MM.1S (cell line): ENCODE measurements at regions not wholly inside any gene's neighbourhood (a gene's known extent, or its start where the extent isn't known, plus 50 kb on each side); places are given as distances from the start of the nearest gene placed in this dataset.

ENCODE experiments used
- CTCF ChIP-seq: fragments of 300-600 bp; sonication (generic); IDR thresholded peaks from 2 replicates; pipeline ENCODE4 v1.5.1; 2016; ENCODE audit warnings: antibody characterized with exemption, low read length, mixed read lengths
- EZH2 ChIP-seq: fragments of 300-600 bp; sonication (generic); optimal IDR thresholded peaks from 2 replicates; pipeline ENCODE3; 2017; ENCODE audit warnings: low read depth, mild to moderate bottlenecking, antibody characterized with exemption, low read length, mixed read lengths
- EZH2phosphoT487 ChIP-seq: fragments of 300-600 bp; sonication (generic); IDR thresholded peaks from 2 replicates; pipeline ENCODE4 v1.6.1; 2018; ENCODE audit warnings: antibody characterized with exemption, low read length

- TF ChIP-seq CTCF (no peak), EZH2phosphoT487 (no peak), EZH2 (no peak)
Measured at GRCh38 chr1:112172294-112172882, 182.9 kb upstream of the KCND3 start.
